Thyroid gland (tissue), 4 donors: ENCODE measurements at regions not wholly inside any gene's neighbourhood (a gene's known extent, or its start where the extent isn't known, plus 50 kb on each side); places are given as distances from the start of the nearest gene placed in this dataset.

Experiments used
- DNase-seq, 2 donors: peaks; one replicate each; pipeline ENCODE4 v3.0.0-alpha.2; 2019
- H3K27ac ChIP-seq, 3 donors: fragments of 200-600 bp; sonication (generic); 1 replicate in 2 of 3; 2 replicates in 1 of 3; pipeline ENCODE4 v1.5.1; 2016 to 2019; ENCODE audit warnings: mild to moderate bottlenecking in 1 of 3, moderate library complexity in 1 of 3
- H3K27me3 ChIP-seq: fragments of 200-600 bp; sonication (generic); one replicate; pipeline ENCODE4 v1.5.1; 2019
- H3K36me3 ChIP-seq, 2 donors: fragments of 200-600 bp; sonication (generic); one replicate each; pipeline ENCODE4 v1.5.1; 2016 to 2019
- H3K4me1 ChIP-seq, 2 donors: fragments of 200-600 bp; sonication (generic); one replicate each; pipeline ENCODE4 v1.5.1; 2017 to 2019
- H3K4me3 ChIP-seq, 3 donors: fragments of 200-600 bp; sonication (generic); replicated peaks in 1 of 3; 1 replicate in 2 of 3; 2 replicates in 1 of 3; pipeline ENCODE4 v1.5.1; 2016; ENCODE audit warnings: mild to moderate bottlenecking in 1 of 3
- H3K9me3 ChIP-seq: fragments of 200-600 bp; sonication (generic); one replicate; pipeline ENCODE4 v1.5.1; 2017
- CTCF ChIP-seq, 6 experiments: fragments of 200-600 bp in 3 of 6; fragments of 450-650 bp in 3 of 6; sonication (generic) in 3 of 6; IDR thresholded peaks; one replicate each; pipeline ENCODE4 v1.5.1; 2016 to 2019; ENCODE audit warnings: antibody characterized with exemption in 6 of 6, mild to moderate bottlenecking in 2 of 6, inconsistent platforms in 1 of 6, moderate library complexity in 1 of 6
- POLR2A ChIP-seq, 2 donors: fragments of 450-650 bp; IDR thresholded peaks; one replicate each; pipeline ENCODE4 v1.6.1; 2017; ENCODE audit warnings: antibody characterized with exemption in 2 of 2, mild to moderate bottlenecking in 2 of 2, moderate library complexity in 1 of 2
- WGBS, 2 donors: methylation state at CpG; one replicate each; pipeline ENCODE4 v1.1.5; 2017; 5-methylcytosine and 5-hydroxymethylcytosine counted together
- intact Hi-C: fragments of 100-400 bp; cut with DNase I; formaldehyde crosslinking; loops from one replicate; pipeline ENCODE4 v1.15.1; 2023

DNA sequence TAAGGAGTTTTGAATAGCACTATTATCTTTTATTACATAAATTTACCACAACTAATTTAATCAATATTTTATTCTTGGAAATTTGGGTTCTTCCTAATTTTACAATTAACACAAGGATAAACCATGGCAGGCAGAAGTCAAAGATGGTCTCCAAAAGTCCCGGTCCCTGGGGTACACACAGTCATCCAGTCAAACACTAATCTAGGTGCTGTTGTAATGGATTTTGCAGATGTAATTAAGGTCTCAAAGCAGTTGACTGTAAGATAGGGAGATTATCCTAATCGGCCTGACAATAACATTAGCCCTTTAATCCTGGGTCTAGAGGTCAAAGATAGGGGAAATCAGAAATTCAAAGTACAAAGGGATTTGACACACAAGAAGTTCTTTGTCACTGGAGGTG lies 57.5 kb upstream of the HTR1A start:
- intact Hi-C loops = no loop called here
- no peaks in the 10 kb centered on the region for H3K9me3 ChIP-seq
- WGBS, 2 donors = 46 to 60% methylated on average over 2 of the region's 2 CpGs
- no peaks in the 10 kb centered on the region for H3K27me3 ChIP-seq
- no peaks in the 10 kb centered on the region for H3K36me3 ChIP-seq
- TF ChIP-seq POLR2A (IDR thresholded peaks at IDR 0.05) (no peak), CTCF (IDR thresholded peaks at IDR 0.05) (no peak)
- DNase-seq = no peak
- H3K27ac ChIP-seq = no peak overlapping the region
- no peak overlapping the region for H3K4me3 ChIP-seq
- H3K4me1 ChIP-seq = no peaks in the 10 kb centered on the region

- Histone ChIP-seq H3K4me3 (no peak overlapping the region), H3K4me1 (no peaks in the 10 kb centered on the region), H3K27me3 (no peaks in the 10 kb centered on the region), H3K36me3 (no peaks in the 10 kb centered on the region), H3K27ac (no peak overlapping the region), H3K9me3 (no peaks in the 10 kb centered on the region)
- WGBS, 2 donors = 79 to 86% methylated on average over 2 of the region's 2 CpGs
- intact Hi-C loops = no loop called here
- DNase-seq = no peak
- TF ChIP-seq CTCF (IDR thresholded peaks at IDR 0.05) (no peak), POLR2A (IDR thresholded peaks at IDR 0.05) (no peak)
These were observed 56.7 kb upstream of the HTR1A start for GRCh38 chr5:64018966-64019365.

- no peaks in the 10 kb centered on the region for H3K27me3 ChIP-seq
- no peaks in the 10 kb centered on the region for H3K9me3 ChIP-seq
- H3K4me1 ChIP-seq = no peaks in the 10 kb centered on the region
- no peak for DNase-seq
- H3K27ac ChIP-seq = no peak overlapping the region
- no peak for TF ChIP-seq POLR2A (IDR thresholded peaks at IDR 0.05)
- no peak for TF ChIP-seq CTCF (IDR thresholded peaks at IDR 0.05)
- H3K4me3 ChIP-seq = no peak overlapping the region
- 30 to 57% methylated on average over 1 of the region's 1 CpG for WGBS, 2 donors
- H3K36me3 ChIP-seq = no peaks in the 10 kb centered on the region
- intact Hi-C loops = no loop called here
These were observed 53.6 kb upstream of the HTR1A start for GRCh38 chr5:64015824-64016223.
